Stimulated activated CD4-positive, alpha-beta T cell treated with anti-CD3 and anti-CD28 coated beads, Interleukin-15, amount 100 ng/mL, for 1 hour (primary cell): ENCODE measurements at regions not wholly inside any gene's neighbourhood (a gene's known extent, or its start where the extent isn't known, plus 50 kb on each side); places are given as distances from the start of the nearest gene placed in this dataset.
"Not testable (repeated sequence)": the region's sequence is repeated elsewhere in the genome, so short reads cannot be mapped to it uniquely, and the experiment has no call there.

Source experiments
- DNase-seq, 2 donors: peaks; one replicate each; pipeline ENCODE4 v3.0.0-alpha.2; 2020; ENCODE audit warnings: low read depth in 1 of 2, low spot score in 1 of 2

- no peak for DNase-seq
These were observed 1264.1 kb upstream of the AUTS2 start for GRCh38 chr7:68334216-68334615.

- DNase-seq = no peak
These were observed 1263.5 kb upstream of the AUTS2 start for GRCh38 chr7:68334636-68335272.

- no peak for DNase-seq
These were observed 1261.7 kb upstream of the AUTS2 start for GRCh38 chr7:68336594-68336993.

GRCh38 chr7:68348401-68348800, 1249.9 kb upstream of the AUTS2 start:
- no peak for DNase-seq

- no peak for DNase-seq
These were observed 1235.3 kb upstream of the AUTS2 start for GRCh38 chr7:68362745-68363518.

- DNase-seq = no peak
These were observed 1233.2 kb upstream of the AUTS2 start for GRCh38 chr7:68364886-68365625.

GRCh38 chr7:68371985-68372384, 1226.3 kb upstream of the AUTS2 start:
- no peak for DNase-seq

GRCh38 chr7:68376131-68376661, 1222.1 kb upstream of the AUTS2 start:
- DNase-seq = no peak

GRCh38 chr7:68381731-68382130, 1216.5 kb upstream of the AUTS2 start:
- no peak for DNase-seq

- DNase-seq = no peak
These were observed 1213.7 kb upstream of the AUTS2 start for GRCh38 chr7:68384581-68384980.

- no peak for DNase-seq
These were observed 1205.2 kb upstream of the AUTS2 start for GRCh38 chr7:68393051-68393450.

GRCh38 chr7:68394131-68394530, 1204.1 kb upstream of the AUTS2 start:
- DNase-seq = no peak

GRCh38 chr7:68399991-68400590, 1198.2 kb upstream of the AUTS2 start:
- no peak for DNase-seq

- no peak for DNase-seq
These were observed 1197.5 kb upstream of the AUTS2 start for GRCh38 chr7:68400783-68401182.

GRCh38 chr7:68401313-68401712, 1197.0 kb upstream of the AUTS2 start:
- DNase-seq = no peak

GRCh38 chr7:68406480-68406879, 1191.8 kb upstream of the AUTS2 start:
- DNase-seq = no peak

GRCh38 chr7:68407460-68407859, 1190.8 kb upstream of the AUTS2 start:
- DNase-seq = no peak

GRCh38 chr7:68408873-68409272, 1189.4 kb upstream of the AUTS2 start:
- no peak for DNase-seq

- no peak for DNase-seq
These were observed 1188.4 kb upstream of the AUTS2 start for GRCh38 chr7:68409851-68410250.

- DNase-seq = not testable (repeated sequence)
These were observed 1187.6 kb upstream of the AUTS2 start for GRCh38 chr7:68410693-68411092.

- DNase-seq = no peak
These were observed 1186.5 kb upstream of the AUTS2 start for GRCh38 chr7:68411742-68412141.
